ENCODE measurements at regions not wholly inside any gene's neighbourhood (a gene's known extent, or its start where the extent isn't known, plus 50 kb on each side); places are given as distances from the start of the nearest gene placed in this dataset.
A peak's percentile ranks its signal among the peaks of the same experiment; 100 is the strongest.
"Not testable (repeated sequence)": the region's sequence is repeated elsewhere in the genome, so short reads cannot be mapped to it uniquely, and the experiment has no call there.

- DNase-seq (peak; percentile 26), ATAC-seq (peak in 1 of 2 donors; percentile 33)
- intact Hi-C loops (cut with DNase I), result no loop called here
Observed at GRCh38 chr9:129561594-129562281, 59.2 kb downstream of the C9orf50 start.

GRCh38 chr9:129560881-129561306, 60.0 kb downstream of the C9orf50 start:
- intact Hi-C loops (cut with DNase I), result no loop called here
- ATAC-seq, result no peak
- peak; percentile 14 for DNase-seq

- intact Hi-C loops (cut with DNase I), result no loop called here
- no peak for DNase-seq
- no peak for ATAC-seq
Observed at GRCh38 chr9:129559506-129559881, 61.4 kb downstream of the C9orf50 start.

DNA sequence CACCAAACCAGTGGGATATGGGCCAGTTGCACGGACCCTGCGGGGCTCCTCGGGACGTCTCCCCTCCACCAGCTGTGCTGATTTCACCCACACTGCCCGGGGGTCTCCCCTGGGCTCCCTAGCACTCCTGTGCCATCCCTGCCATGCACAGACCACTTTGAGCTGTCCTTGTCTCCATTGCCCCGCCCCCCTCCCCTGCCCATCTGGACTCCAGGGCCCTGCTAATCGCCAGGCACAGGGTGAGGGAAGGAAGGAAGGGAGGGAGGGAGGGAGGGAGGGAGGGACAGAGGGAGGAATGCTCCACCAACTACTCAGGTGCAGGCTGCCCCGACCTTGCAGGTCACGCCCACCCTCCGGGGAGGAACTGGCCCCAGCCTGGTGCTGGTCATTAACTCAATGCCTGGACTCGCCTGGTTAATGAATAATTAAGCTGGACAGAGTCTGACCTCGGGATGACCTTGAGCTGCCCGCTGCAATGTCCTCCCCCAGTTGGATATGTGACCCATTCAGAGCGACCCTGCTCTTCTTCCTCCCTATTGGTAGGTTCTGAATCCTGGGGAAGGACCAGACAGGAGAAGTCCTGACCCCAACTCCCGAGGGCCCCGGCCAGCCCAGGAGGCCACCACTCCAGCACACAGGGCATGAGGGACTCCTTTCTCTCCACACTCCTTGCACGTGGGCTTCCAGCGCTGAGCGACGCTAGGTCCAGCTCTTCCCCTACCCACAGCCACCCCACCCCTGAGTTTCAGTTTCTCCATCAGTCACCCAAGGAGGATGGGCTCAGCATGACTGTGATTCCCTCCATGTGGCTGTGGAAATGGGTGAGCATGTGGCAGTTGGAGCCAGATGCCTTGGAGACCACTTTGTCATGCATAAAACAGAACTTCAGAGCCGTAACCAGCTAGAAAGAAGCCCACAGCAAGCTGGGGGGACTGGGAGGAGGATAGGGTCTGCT, 62.1 kb downstream of the C9orf50 start:
- intact Hi-C loops (cut with DNase I), result no loop called here
- DNase-seq (no peak), ATAC-seq (no peak)

GRCh38 chr9:129558063-129558550, 62.8 kb downstream of the C9orf50 start:
- intact Hi-C loops (cut with DNase I), result no loop called here

DNA sequence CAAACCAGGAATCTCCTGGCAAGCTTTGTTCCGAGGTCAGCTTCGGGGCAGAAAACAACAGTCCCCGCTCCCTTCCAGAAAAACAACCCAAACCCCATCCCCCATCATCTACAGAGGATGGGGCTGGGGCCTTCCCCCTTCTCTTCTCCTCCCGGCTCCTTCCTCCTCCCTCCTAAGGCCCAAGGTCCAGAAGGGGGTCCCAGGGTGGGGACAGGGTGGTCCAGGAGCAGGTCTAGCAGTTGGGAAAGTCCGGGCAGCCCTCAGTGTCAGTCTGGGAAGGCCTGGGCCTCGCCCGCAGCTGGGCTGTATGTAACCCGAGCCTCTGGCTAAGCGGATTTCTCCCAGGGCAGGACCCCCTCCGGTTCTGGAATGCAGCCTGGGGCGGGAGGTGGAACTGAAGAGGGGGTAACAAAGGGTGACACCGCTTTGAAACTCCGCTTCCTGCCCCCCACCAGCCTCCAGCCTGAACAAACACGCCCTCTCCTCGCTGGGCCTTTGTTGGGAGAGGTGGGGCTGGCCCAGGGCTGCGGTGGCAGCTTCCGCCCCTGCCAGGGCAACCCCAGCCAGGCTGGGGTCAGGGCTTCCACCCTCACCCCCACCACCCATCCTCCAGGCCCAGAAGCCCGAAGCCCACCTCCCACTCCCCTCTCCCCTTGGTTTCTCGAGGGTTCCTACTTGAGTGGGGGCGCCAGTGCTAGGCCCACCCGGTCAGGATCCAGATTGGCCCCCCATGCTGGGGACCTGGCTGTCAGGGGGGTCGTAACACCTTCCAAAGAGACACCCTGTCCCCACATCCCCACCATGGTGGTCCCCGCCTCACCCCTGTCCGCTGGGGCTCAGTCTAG, 63.5 kb downstream of the C9orf50 start:
- DNase-seq (peak; percentile 18), ATAC-seq (no peak)
- intact Hi-C loops (cut with DNase I), result no loop called here

More at GRCh38 chr9:129558063-129558550, 62.8 kb downstream of the C9orf50 start:
- DNase-seq, result no peak
- ATAC-seq, result no peak

- intact Hi-C loops (cut with DNase I), result no loop called here
- ATAC-seq (no peak), DNase-seq (no peak)
Observed at GRCh38 chr9:129556491-129557191, 64.3 kb downstream of the C9orf50 start.

GRCh38 chr9:129555512-129556215, 65.2 kb downstream of the C9orf50 start:
- peak in 1 of 2 donors; percentile 40 for ATAC-seq
- no peak for DNase-seq
- intact Hi-C loops (cut with DNase I), result no loop called here

DNA sequence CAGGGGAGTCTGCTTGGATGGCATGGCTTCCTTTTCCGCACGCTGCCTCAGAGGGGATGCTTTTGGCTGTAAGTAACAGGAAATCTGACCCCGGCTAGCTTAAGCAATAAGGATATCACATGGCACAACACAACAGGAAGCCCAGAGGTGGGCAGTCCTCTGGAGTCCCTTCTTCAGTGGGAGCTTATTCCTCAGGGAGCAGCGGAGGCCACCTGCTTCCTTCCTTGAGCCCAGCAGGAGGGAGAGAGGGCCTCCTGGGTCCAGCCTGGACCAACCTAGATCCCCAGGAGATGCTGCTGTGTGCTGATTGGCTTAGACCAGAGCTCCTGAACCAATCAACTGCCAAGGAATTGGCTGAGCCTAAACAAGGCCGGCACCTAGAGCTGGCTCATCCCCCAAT, 66.3 kb downstream of the C9orf50 start:
- intact Hi-C loops (cut with DNase I), result no loop called here
- no peak for DNase-seq
- ATAC-seq, result no peak

DNA sequence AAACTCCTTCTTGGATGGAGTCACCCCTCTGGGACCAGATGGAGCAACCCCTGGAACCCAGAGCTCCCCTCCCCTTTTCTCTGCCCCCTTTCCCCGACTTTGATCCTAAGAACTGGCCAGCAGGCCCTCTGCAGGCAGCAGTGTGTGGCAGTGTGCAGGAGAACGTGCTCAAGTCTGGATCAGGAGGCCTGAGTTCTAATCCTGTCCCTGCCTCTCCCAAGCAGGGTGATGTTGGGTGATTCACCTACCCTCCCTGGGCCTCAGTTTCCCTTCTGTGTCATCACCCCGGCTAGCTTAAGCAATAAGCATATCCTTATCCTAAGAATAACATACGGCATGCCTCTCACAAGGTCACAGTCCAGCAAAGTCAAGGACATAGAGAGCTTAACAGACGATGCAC, 67.6 kb downstream of the C9orf50 start:
- ATAC-seq, result no peak
- DNase-seq, result no peak
- intact Hi-C loops (cut with DNase I), result no loop called here

DNA sequence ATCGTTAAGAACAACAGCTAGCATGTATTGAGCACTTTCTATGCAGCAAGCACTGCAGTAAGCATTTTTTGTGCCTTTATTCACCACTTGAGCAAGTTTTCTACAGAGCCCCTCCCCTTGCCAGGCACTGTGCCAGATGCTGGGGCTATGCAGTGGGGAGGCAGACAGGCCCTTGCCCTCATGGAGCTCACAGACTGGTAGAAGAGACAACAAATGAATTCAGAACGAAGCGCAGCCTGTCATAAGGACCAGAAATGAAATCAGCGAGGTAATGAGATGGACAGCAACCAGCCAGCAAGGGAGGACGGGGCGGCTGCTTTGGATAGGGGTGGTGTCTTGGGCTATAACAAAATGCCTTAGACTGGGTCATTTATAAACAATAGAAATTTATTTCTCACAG, 68.8 kb downstream of the C9orf50 start:
- DNase-seq (no peak), ATAC-seq (no peak)
- intact Hi-C loops (cut with DNase I), result no loop called here

DNA sequence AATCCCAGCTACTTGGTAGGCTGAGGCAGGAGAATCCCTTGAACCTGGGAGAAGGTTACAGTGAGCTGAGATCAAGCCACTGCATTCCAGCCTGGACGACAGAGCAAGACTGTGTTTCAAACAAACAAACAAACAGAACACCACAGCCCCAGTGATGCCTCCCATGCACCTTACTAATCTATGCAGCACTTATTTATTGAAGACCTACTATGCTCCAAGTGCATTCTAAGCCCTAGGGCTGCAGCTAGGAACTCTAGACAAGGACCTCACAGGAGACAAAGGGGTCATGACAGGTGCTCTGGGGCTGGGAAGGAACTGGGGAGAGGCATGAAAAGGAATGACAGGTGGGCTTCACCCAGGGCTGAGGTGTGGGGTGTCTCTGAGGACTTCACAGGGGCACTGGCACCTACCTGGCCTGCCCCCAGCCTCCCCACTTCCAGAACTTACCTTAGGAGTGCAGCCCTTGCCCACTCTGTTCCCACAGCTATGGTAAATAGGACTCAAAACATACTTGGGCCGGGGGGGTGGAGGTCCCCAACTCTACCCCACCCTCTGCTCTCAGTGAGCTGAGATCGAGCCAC, 69.4 kb downstream of the C9orf50 start:
- DNase-seq, result no peak
- no peak for ATAC-seq
- intact Hi-C loops (cut with DNase I), result no loop called here

GRCh38 chr9:129550977-129551376, 69.9 kb downstream of the C9orf50 start:
- intact Hi-C loops (cut with DNase I); DNase-seq; ATAC-seq: not testable (repeated sequence)

DNA sequence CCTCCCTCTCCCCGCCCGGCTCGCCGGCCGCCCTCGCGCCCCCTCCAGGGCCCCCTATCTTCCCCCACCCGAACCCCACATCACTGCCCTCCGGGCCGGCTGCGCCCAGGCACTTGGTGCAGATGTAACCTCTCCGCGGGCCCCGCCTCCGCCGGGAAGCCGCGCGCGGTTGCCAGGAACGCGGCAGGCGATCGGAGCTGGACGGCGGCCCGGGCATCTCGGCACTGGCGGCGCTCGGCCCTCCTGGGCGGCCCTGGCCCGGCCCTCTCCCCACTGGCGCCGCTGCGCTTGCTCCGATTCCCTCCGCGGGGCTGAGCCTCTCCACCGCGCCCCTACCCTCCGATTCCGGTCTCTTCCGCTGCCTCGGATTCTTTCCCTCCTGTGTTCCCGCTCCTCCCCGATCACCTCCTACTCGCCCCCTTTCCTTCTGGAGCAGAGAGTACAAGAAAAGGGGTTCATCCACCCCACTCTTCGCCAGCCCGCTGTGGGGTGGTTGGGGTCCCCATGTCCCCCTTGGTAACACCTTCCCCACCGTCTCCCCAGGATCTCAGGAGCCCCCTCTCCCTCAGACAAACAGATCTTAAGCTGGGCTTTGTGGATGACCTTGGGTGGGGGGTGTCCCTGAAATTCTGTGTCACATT, 70.6 kb downstream of the C9orf50 start:
- ATAC-seq (peak; percentile 90 to 93), DNase-seq (peak; percentile 89)
- intact Hi-C loops (cut with DNase I), result no loop called here

DNA sequence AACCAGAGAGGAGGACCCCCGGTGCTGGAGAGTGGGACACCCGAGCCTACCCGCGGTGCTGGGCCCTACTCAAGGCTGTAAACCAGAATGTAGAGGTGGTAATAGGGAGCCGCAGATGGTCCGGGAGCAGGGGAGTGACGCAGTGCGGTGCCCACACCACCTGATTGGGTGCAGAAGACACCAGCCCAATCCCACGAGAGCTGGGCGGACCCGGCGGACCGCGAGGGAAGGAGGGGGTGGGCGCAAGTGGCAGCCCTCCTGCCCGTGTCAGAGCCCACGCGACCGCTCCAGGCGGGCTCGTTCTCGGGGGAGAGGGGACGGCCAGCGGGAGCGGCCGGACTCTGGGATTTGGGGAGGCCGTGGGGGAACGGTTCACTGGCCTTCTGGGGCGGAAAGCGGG, 71.2 kb downstream of the C9orf50 start:
- ATAC-seq (peak; percentile 60 to 77), DNase-seq (peak; percentile 70)
- intact Hi-C loops (cut with DNase I), result loop anchor here in 1 of 2 donors (5.0 kb wide), 1 partner anchor 52 kb away; no protein-coding TSS in a partner anchor

GRCh38 chr9:129549139-129549538, 71.8 kb downstream of the C9orf50 start:
- intact Hi-C loops (cut with DNase I), result loop anchor here in 1 of 2 donors (5.0 kb wide), 1 partner anchor 52 kb away; no protein-coding TSS in a partner anchor
- peak in 1 of 2 donors; percentile 25 for ATAC-seq
- peak; percentile 58 for DNase-seq

GRCh38 chr9:129548571-129549135, 72.2 kb downstream of the C9orf50 start:
- DNase-seq (peak; percentile 53), ATAC-seq (peak; percentile 10 to 29)
- intact Hi-C loops (cut with DNase I), result loop anchor here in 1 of 2 donors (5.0 kb wide), 1 partner anchor 51 kb away; no protein-coding TSS in a partner anchor

Measured in left cardiac atrium (tissue), 4 donors.